Liver (tissue), 3 donors: ENCODE measurements at regions not wholly inside any gene's neighbourhood (a gene's known extent, or its start where the extent isn't known, plus 50 kb on each side); places are given as distances from the start of the nearest gene placed in this dataset.

Source experiments
- EGR1 ChIP-seq, 2 donors: IDR thresholded peaks; 2 replicates each; pipeline ENCODE4 v1.6.1; 2016 to 2018; ENCODE audit warnings: antibody characterized with exemption in 2 of 2, low read depth in 2 of 2
- HNF4G ChIP-seq: IDR thresholded peaks from 2 replicates; pipeline ENCODE4 v1.6.1; 2016; ENCODE audit warnings: antibody characterized with exemption
- RXRA ChIP-seq, 2 donors: IDR thresholded peaks; 2 replicates each; pipeline ENCODE4 v1.6.1; 2017 to 2018; ENCODE audit warnings: antibody characterized with exemption in 2 of 2, mild to moderate bottlenecking in 1 of 2
- YY1 ChIP-seq: IDR thresholded peaks from 2 replicates; pipeline ENCODE4 v1.6.1; 2016; ENCODE audit warnings: antibody characterized with exemption, mild to moderate bottlenecking
- TF ChIP-seq, protein P1 (sequence below): fragments of 150-350 bp; IDR thresholded peaks from 2 replicates; pipeline ENCODE4 v1.5.1; 2017; ENCODE audit warnings: improper control_type of control experiment, low read depth, low read length; ENCODE audit not compliant: missing input control
- TF ChIP-seq, protein P2 (sequence below): IDR thresholded peaks from 2 replicates; pipeline ENCODE4 v1.6.1; 2016; ENCODE audit warnings: antibody characterized with exemption
- donor health status: healthy.
- donor health status: healthy.

DNA sequence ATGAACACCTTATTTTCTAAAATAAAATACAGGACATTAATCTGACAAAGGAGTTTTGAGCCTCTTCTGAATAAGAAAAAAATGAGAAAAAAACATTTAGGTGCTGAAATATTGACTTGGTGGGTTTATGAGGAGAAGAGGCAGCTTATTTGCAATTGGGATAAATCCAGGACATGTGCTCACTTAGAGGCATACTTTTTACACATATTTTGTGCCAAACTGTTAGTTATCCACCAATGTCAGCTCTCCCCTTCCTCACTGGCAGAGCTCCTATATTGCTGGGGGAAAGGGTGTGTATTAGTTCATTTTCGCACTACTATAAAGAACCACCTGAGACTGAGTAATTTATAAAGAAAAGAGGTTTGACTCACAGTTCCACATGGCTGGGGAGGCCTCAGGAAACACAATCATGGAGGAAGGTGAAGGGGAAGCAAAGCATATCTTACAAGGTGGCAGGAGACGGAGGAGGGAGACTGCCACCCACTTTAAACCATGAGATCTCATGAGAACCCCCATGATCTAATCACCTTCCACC, 135.4 kb upstream of the EGLN3 start:
- TF ChIP-seq, protein P1, sequence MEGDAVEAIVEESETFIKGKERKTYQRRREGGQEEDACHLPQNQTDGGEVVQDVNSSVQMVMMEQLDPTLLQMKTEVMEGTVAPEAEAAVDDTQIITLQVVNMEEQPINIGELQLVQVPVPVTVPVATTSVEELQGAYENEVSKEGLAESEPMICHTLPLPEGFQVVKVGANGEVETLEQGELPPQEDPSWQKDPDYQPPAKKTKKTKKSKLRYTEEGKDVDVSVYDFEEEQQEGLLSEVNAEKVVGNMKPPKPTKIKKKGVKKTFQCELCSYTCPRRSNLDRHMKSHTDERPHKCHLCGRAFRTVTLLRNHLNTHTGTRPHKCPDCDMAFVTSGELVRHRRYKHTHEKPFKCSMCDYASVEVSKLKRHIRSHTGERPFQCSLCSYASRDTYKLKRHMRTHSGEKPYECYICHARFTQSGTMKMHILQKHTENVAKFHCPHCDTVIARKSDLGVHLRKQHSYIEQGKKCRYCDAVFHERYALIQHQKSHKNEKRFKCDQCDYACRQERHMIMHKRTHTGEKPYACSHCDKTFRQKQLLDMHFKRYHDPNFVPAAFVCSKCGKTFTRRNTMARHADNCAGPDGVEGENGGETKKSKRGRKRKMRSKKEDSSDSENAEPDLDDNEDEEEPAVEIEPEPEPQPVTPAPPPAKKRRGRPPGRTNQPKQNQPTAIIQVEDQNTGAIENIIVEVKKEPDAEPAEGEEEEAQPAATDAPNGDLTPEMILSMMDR, result no peak
- TF ChIP-seq HNF4G (no peak), EGR1 (IDR thresholded peaks at IDR 0.05; ENCODE audit: low read depth in 2 of 2) (no peak), RXRA (IDR thresholded peaks at IDR 0.05) (no peak), YY1 (no peak)
- TF ChIP-seq, protein P2, sequence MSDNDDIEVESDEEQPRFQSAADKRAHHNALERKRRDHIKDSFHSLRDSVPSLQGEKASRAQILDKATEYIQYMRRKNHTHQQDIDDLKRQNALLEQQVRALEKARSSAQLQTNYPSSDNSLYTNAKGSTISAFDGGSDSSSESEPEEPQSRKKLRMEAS, result no peak
